ENCODE measurements at regions not wholly inside any gene's neighbourhood (a gene's known extent, or its start where the extent isn't known, plus 50 kb on each side); places are given as distances from the start of the nearest gene placed in this dataset.

DNA sequence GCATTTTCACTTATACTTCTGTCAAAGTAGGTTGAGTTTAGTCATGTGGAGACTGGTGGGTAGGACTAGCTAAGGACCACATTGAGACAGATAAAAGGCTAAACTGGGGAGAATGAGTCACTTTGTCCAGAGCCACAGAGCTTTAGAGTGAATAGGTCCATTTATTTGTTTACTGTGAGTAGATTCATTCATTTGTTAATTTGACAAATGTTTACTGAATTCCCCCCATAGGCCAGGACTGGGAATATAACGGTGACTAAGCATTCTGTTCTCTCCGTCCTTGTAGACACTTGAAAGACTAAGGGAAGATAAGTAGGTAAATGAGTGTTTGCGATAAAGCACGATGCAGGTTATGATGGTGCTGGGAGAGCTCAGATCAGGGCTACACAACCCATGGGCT lies 699.7 kb upstream of the ID4 start:
- H3K36me3 Mint-ChIP-seq (ENCODE audit: low read depth), result no peaks in the 10 kb centered on the region
- peaks cover 3% of the 10 kb centered on the region for H3K4me1 Mint-ChIP-seq (ENCODE audit: low read depth)
- TF ChIP-seq, protein P1, sequence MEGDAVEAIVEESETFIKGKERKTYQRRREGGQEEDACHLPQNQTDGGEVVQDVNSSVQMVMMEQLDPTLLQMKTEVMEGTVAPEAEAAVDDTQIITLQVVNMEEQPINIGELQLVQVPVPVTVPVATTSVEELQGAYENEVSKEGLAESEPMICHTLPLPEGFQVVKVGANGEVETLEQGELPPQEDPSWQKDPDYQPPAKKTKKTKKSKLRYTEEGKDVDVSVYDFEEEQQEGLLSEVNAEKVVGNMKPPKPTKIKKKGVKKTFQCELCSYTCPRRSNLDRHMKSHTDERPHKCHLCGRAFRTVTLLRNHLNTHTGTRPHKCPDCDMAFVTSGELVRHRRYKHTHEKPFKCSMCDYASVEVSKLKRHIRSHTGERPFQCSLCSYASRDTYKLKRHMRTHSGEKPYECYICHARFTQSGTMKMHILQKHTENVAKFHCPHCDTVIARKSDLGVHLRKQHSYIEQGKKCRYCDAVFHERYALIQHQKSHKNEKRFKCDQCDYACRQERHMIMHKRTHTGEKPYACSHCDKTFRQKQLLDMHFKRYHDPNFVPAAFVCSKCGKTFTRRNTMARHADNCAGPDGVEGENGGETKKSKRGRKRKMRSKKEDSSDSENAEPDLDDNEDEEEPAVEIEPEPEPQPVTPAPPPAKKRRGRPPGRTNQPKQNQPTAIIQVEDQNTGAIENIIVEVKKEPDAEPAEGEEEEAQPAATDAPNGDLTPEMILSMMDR (IDR thresholded peaks at IDR 0.05), result no peak
- H3K27ac Mint-ChIP-seq (ENCODE audit: unreplicated experiment), result no peak overlapping the region
- no peak for DNase-seq (ENCODE audit: low spot score)
- H3K27me3 Mint-ChIP-seq (ENCODE audit: low read depth), result no peaks in the 10 kb centered on the region
- no peak overlapping the region for H3K4me3 Mint-ChIP-seq (ENCODE audit: unreplicated experiment)
- H3K9me3 Mint-ChIP-seq (ENCODE audit: low read depth), result no peaks in the 10 kb centered on the region

DNA sequence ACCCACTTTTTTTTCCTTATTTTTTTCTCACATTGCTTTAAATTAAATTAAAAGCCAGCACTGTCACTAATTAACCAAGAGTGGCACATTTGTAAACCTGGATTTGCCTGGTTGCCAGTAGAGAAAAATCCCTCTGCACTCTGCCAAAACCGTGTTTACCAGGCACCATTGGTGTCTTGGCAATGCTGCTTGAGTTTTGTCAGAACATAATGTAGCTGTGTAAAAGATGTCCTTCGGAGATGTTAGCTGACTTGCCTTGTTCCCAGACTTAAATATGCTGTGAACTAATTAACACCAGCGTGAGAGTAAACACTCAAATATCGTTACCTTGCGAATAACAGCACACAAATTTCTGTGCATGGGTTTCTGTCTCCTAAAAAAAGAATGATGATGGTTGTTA lies 694.9 kb upstream of the ID4 start:
- Mint-ChIP-seq H3K27me3 (ENCODE audit: low read depth) (no peaks in the 10 kb centered on the region), H3K4me1 (ENCODE audit: low read depth) (no peaks in the 10 kb centered on the region), H3K27ac (ENCODE audit: unreplicated experiment) (no peak overlapping the region), H3K4me3 (ENCODE audit: unreplicated experiment) (no peak overlapping the region), H3K9me3 (ENCODE audit: low read depth) (no peaks in the 10 kb centered on the region), H3K36me3 (ENCODE audit: low read depth) (no peaks in the 10 kb centered on the region)
- DNase-seq (ENCODE audit: low spot score), result no peak
- TF ChIP-seq, protein P1 (IDR thresholded peaks at IDR 0.05), result no peak

DNA sequence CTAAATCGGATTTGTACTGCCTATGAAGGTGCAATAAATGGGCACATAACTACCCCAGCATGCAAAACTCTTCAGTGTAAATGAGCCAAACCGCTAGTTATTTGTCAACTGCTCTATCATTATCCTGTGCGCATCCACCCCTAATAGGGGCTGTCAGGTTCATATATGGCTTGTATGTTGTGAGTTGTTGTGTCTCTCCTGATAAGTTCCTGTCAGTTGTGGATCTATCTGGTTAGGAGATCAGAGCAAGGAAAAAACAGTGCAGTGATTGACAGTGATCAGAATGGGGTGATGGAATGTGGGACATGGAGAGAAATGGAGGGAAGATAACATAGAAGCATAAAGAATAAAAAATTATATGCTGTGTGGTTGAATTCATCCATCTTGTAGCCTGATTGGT lies 686.9 kb upstream of the ID4 start:
- TF ChIP-seq, protein P1 (IDR thresholded peaks at IDR 0.05), result no peak
- no peak overlapping the region for H3K4me3 Mint-ChIP-seq (ENCODE audit: unreplicated experiment)
- no peak for DNase-seq (ENCODE audit: low spot score)
- H3K4me1 Mint-ChIP-seq (ENCODE audit: low read depth), result peaks cover 27% of the 10 kb centered on the region
- H3K27ac Mint-ChIP-seq (ENCODE audit: unreplicated experiment), result no peak overlapping the region
- peaks cover 8% of the 10 kb centered on the region for H3K9me3 Mint-ChIP-seq (ENCODE audit: low read depth)
- H3K36me3 Mint-ChIP-seq (ENCODE audit: low read depth), result no peaks in the 10 kb centered on the region
- H3K27me3 Mint-ChIP-seq (ENCODE audit: low read depth), result no peaks in the 10 kb centered on the region

DNA sequence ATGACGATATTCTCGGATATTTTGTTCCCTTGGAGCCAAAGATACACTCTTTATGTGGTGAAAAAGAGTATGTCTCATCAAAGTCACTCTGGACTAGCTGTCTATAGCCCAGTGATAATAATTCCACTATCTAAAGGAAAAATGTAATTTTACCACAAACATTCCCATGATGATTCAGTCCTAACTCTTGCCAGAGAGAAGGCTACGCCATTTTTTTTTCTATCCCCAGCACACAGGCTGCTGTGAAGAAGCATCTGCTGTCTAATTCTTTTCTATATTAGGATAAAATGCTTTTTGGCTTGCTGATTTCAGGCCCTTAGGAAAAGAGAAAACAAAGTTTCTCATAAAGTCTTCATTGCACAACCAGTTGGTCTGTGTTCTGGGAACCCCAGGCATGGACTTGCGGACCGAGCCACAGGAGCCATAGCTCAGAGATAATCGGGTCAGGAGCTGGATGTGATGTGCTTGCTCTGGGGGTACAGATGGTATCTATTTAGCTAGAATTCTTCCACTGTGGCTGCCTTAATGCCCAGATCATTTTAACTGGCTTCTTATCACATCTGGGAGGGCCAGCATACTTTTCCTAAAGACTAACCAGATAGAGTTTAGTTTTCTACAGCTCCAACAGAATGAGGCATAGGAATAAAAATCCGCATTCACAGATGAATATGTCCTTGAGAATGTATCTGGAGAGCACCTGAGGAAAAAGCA lies 683.7 kb upstream of the ID4 start:
- TF ChIP-seq, protein P1 (IDR thresholded peaks at IDR 0.05), result no peak

DNA sequence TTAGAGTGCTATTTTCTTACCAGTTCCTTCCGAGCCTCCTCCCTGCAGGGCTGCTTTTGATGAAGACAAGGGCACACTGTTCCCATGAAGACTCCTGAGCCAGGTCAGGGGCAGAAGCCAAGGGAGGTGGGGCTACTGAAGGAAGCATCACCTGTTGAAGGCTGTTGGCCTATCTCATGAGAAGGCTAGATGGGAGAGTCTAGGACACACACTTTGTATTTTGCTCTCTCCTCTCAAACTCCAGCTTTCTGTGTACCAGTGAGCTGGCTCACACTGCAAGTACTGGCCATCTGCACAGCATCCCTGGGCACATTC lies 683.2 kb upstream of the ID4 start:
- H3K4me3 Mint-ChIP-seq (ENCODE audit: unreplicated experiment), result no peak overlapping the region
- H3K36me3 Mint-ChIP-seq (ENCODE audit: low read depth), result no peaks in the 10 kb centered on the region
- H3K27ac Mint-ChIP-seq (ENCODE audit: unreplicated experiment), result peak overlapping the region; percentile 87
- peaks cover 48% of the 10 kb centered on the region for H3K4me1 Mint-ChIP-seq (ENCODE audit: low read depth)
- peaks cover 8% of the 10 kb centered on the region for H3K9me3 Mint-ChIP-seq (ENCODE audit: low read depth)
- TF ChIP-seq, protein P1 (IDR thresholded peaks at IDR 0.05), result no peak
- no peaks in the 10 kb centered on the region for H3K27me3 Mint-ChIP-seq (ENCODE audit: low read depth)
- DNase-seq (ENCODE audit: low spot score), result no peak

More for the DNA sequence above, 683.7 kb upstream of the ID4 start:
- no peak for DNase-seq (ENCODE audit: low spot score)
- Mint-ChIP-seq H3K36me3 (ENCODE audit: low read depth) (no peaks in the 10 kb centered on the region), H3K27ac (ENCODE audit: unreplicated experiment) (peak overlapping the region; percentile 87), H3K4me1 (ENCODE audit: low read depth) (peaks cover 42% of the 10 kb centered on the region), H3K4me3 (ENCODE audit: unreplicated experiment) (peak overlapping the region; percentile 8), H3K9me3 (ENCODE audit: low read depth) (peaks cover 8% of the 10 kb centered on the region), H3K27me3 (ENCODE audit: low read depth) (no peaks in the 10 kb centered on the region)
